Smooth muscle cell (in vitro differentiated cells): ENCODE measurements at regions not wholly inside any gene's neighbourhood (a gene's known extent, or its start where the extent isn't known, plus 50 kb on each side); places are given as distances from the start of the nearest gene placed in this dataset.

Experiments
- DNase-seq: peaks from one replicate; lab custom pipeline; 2025; ENCODE audit not compliant: unreplicated experiment; lab: John Stamatoyannopoulos, UW
- H2AFZ ChIP-seq: fragments of 200-600 bp; sonication (generic); 2 replicates; pipeline ENCODE4 v1.6.0; 2016; ENCODE audit warnings: antibody characterized with exemption, low read depth, mild to moderate bottlenecking
- H3F3A ChIP-seq: fragments of 200-600 bp; sonication (generic); 2 replicates; pipeline ENCODE4 v1.6.0; 2017; ENCODE audit warnings: antibody characterized with exemption, low read depth
- H3K27ac ChIP-seq: fragments of 200-600 bp; sonication (generic); 2 replicates; pipeline ENCODE4 v1.5.1; 2016; ENCODE audit warnings: low read depth, mild to moderate bottlenecking
- H3K27me3 ChIP-seq: fragments of 200-600 bp; sonication (generic); 2 replicates; pipeline ENCODE4 v1.6.1; 2016; ENCODE audit warnings: low read depth, mild to moderate bottlenecking
- H3K36me3 ChIP-seq: fragments of 200-600 bp; sonication (generic); 2 replicates; pipeline ENCODE4 v1.5.1; 2016; ENCODE audit warnings: low read depth
- H3K4me1 ChIP-seq: fragments of 200-600 bp; sonication (generic); 2 replicates; pipeline ENCODE4 v1.5.1; 2016; ENCODE audit warnings: low read depth
- H3K4me2 ChIP-seq: fragments of 200-600 bp; sonication (generic); 2 replicates; pipeline ENCODE4 v1.6.0; 2016; ENCODE audit warnings: mild to moderate bottlenecking
- H3K4me3 ChIP-seq: fragments of 200-600 bp; sonication (generic); 2 replicates; pipeline ENCODE4 v1.5.1; 2016; ENCODE audit warnings: mild to moderate bottlenecking
- H3K79me2 ChIP-seq: fragments of 200-600 bp; sonication (generic); 2 replicates; pipeline ENCODE4 v1.6.0; 2016; ENCODE audit warnings: low read depth, mild to moderate bottlenecking
- H3K9ac ChIP-seq: fragments of 200-600 bp; sonication (generic); 2 replicates; pipeline ENCODE4 v1.6.0; 2016; ENCODE audit warnings: low read depth
- H3K9me3 ChIP-seq: fragments of 200-600 bp; sonication (generic); replicated peaks from 2 replicates; pipeline ENCODE4 v1.5.1; 2016; ENCODE audit warnings: low read depth
- H4K20me1 ChIP-seq: fragments of 200-600 bp; sonication (generic); 2 replicates; pipeline ENCODE4 v1.6.0; 2016; ENCODE audit warnings: low read depth
- WGBS: methylation state at CpG from one replicate; pipeline ENCODE4 v1.1.7; 2016; ENCODE audit warnings: low lambda C conversion rate; 5-methylcytosine and 5-hydroxymethylcytosine counted together
- TF ChIP-seq, protein P1 (sequence below): fragments of 200-600 bp; sonication (generic); IDR thresholded peaks from 2 replicates; pipeline ENCODE4 v1.5.1; 2017; ENCODE audit warnings: borderline replicate concordance, mild to moderate bottlenecking, antibody characterized with exemption; ENCODE audit not compliant: insufficient read depth, poor library complexity, severe bottlenecking

DNA sequence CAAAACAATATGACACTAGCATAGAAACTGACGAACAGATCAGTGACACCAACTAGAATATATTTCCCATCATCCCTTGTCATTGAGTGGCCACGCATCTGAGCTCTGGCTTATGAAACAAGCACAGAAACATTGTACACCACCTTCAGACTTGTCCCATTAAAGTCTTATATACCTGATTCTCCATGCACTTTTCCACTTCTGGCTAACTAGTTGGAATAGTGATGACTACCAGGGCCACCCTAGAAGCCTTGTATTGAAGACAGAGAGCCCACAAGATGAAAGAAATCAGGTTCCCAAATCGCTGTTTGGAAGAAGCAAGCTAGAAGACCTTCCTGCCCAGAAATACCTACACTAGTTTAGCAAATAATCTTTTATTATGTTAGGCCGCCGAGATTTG is 99.7 kb upstream of the PPM1H start:
- H3K9ac ChIP-seq, result no peak overlapping the region
- TF ChIP-seq, protein P1, sequence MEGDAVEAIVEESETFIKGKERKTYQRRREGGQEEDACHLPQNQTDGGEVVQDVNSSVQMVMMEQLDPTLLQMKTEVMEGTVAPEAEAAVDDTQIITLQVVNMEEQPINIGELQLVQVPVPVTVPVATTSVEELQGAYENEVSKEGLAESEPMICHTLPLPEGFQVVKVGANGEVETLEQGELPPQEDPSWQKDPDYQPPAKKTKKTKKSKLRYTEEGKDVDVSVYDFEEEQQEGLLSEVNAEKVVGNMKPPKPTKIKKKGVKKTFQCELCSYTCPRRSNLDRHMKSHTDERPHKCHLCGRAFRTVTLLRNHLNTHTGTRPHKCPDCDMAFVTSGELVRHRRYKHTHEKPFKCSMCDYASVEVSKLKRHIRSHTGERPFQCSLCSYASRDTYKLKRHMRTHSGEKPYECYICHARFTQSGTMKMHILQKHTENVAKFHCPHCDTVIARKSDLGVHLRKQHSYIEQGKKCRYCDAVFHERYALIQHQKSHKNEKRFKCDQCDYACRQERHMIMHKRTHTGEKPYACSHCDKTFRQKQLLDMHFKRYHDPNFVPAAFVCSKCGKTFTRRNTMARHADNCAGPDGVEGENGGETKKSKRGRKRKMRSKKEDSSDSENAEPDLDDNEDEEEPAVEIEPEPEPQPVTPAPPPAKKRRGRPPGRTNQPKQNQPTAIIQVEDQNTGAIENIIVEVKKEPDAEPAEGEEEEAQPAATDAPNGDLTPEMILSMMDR, result no peak
- H3K4me1 ChIP-seq, result no peaks in the 10 kb centered on the region
- no peak overlapping the region for H2AFZ ChIP-seq
- WGBS, result 95% methylated on average over 5 of the region's 5 CpGs
- H3K36me3 ChIP-seq, result no peaks in the 10 kb centered on the region
- no peak overlapping the region for H3K27ac ChIP-seq
- no peaks in the 10 kb centered on the region for H3K79me2 ChIP-seq
- H3K4me2 ChIP-seq, result no peak overlapping the region
- H4K20me1 ChIP-seq, result no peaks in the 10 kb centered on the region
- no peak overlapping the region for H3K4me3 ChIP-seq
- H3F3A ChIP-seq, result no peaks in the 10 kb centered on the region
- DNase-seq, result no peak
- H3K9me3 ChIP-seq, result no peaks in the 10 kb centered on the region
- H3K27me3 ChIP-seq, result no peaks in the 10 kb centered on the region

DNA sequence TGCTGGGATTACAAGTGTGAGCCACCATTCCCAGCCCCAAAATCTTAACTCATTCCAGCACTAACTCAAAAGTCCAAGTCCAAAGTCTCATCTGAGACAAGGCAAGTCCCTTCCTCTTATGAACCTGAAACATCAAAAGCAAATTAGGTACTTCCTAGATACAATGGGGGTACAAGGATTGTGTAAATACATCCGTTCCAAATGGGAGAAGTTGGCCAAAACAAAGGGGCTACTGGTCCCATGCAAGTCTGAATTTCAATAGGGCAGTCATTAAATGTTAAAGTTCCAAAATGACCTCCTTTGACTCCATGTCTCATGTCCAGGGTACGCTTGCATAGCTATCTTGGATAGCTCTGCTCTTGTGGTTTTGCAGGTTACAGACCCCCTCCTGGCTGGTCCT is 94.7 kb upstream of the PPM1H start:
- no peaks in the 10 kb centered on the region for H3K27me3 ChIP-seq
- no peaks in the 10 kb centered on the region for H3K4me1 ChIP-seq
- no peak overlapping the region for H3K4me3 ChIP-seq
- H3K36me3 ChIP-seq, result no peaks in the 10 kb centered on the region
- no peaks in the 10 kb centered on the region for H3F3A ChIP-seq
- no peak overlapping the region for H3K4me2 ChIP-seq
- TF ChIP-seq, protein P1, result no peak
- no peaks in the 10 kb centered on the region for H3K9me3 ChIP-seq
- H3K79me2 ChIP-seq, result no peaks in the 10 kb centered on the region
- H3K9ac ChIP-seq, result no peak overlapping the region
- H4K20me1 ChIP-seq, result no peaks in the 10 kb centered on the region
- no peak overlapping the region for H3K27ac ChIP-seq
- no peak for DNase-seq
- H2AFZ ChIP-seq, result no peak overlapping the region
- 90% methylated on average over 2 of the region's 2 CpGs for WGBS

DNA sequence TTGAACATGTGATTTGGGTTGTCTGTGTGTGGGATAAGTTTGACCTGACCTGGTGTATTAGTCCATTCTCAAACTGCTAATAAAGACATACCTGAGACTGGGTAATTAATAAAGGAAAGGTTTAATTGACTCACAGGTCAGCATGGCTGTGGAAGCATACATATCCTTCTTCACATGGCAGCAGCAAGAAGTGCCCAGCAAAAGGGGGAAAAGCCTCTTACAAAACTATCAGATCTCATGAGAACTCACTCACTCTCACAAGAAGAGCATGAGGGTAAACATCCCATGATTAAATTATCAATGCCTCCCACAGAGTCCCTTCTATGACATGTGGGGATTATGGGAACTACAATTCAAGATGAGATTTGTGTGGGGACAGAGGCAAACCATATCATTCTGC is 94.0 kb upstream of the PPM1H start:
- Histone ChIP-seq H3F3A (no peaks in the 10 kb centered on the region), H3K4me2 (no peak overlapping the region), H4K20me1 (no peaks in the 10 kb centered on the region), H3K9ac (no peak overlapping the region), H3K9me3 (no peaks in the 10 kb centered on the region), H3K36me3 (no peaks in the 10 kb centered on the region), H3K27ac (no peak overlapping the region), H3K79me2 (no peaks in the 10 kb centered on the region), H3K4me1 (no peaks in the 10 kb centered on the region), H2AFZ (no peak overlapping the region), H3K4me3 (no peak overlapping the region), H3K27me3 (no peaks in the 10 kb centered on the region)
- TF ChIP-seq, protein P1, result no peak
- no peak for DNase-seq

DNA sequence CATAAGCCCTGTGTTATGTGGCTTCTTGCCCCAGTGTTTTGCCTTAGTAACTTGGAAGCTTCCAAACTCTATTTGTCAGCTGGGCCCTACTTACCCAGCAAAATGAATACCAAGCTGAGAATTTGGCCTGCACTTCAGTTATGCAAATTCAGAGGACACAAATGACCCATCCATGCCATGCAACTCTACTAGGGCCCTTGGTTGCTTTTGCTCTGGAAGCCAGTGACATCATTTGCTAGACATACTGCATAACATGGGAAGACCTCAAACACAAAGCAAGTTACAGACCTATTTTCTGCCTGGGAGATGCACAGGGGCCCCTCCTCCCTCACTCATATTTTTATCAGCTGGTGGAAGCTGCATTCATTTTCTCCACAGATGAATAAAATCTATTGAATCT is 90.2 kb upstream of the PPM1H start:
- H3K9me3 ChIP-seq, result no peaks in the 10 kb centered on the region
- no peak overlapping the region for H3K4me2 ChIP-seq
- no peaks in the 10 kb centered on the region for H3K36me3 ChIP-seq
- no peaks in the 10 kb centered on the region for H3K4me1 ChIP-seq
- H3F3A ChIP-seq, result no peaks in the 10 kb centered on the region
- H3K79me2 ChIP-seq, result no peaks in the 10 kb centered on the region
- no peak overlapping the region for H2AFZ ChIP-seq
- H3K4me3 ChIP-seq, result no peak overlapping the region
- no peak for DNase-seq
- TF ChIP-seq, protein P1, result no peak
- no peaks in the 10 kb centered on the region for H4K20me1 ChIP-seq
- no peaks in the 10 kb centered on the region for H3K27me3 ChIP-seq
- no peak overlapping the region for H3K27ac ChIP-seq
- no peak overlapping the region for H3K9ac ChIP-seq
